ENCODE measurements at regions not wholly inside any gene's neighbourhood (a gene's known extent, or its start where the extent isn't known, plus 50 kb on each side); places are given as distances from the start of the nearest gene placed in this dataset.
"Not testable (repeated sequence)": the region's sequence is repeated elsewhere in the genome, so short reads cannot be mapped to it uniquely, and the experiment has no call there.

DNA sequence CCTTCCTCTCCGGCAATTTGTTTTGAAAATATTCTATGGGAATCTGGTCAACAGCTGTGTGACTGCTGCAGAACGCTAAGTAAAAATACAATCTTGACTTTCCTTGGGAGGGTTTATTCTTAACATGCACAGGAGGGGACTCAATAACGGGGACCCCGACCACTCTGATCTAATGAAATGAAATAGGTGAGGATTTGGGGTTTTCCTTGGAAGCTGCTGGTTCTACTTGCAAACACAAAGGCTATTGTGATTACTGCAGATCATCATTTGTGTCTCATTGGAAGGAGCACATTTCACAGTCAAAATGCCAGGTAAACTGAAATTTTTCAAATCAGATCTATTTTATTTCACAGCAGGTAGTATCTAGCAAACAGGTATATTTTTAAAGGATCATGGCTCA, 366.1 kb downstream of the SHANK2 start:
- DNase-seq: no peak

DNA sequence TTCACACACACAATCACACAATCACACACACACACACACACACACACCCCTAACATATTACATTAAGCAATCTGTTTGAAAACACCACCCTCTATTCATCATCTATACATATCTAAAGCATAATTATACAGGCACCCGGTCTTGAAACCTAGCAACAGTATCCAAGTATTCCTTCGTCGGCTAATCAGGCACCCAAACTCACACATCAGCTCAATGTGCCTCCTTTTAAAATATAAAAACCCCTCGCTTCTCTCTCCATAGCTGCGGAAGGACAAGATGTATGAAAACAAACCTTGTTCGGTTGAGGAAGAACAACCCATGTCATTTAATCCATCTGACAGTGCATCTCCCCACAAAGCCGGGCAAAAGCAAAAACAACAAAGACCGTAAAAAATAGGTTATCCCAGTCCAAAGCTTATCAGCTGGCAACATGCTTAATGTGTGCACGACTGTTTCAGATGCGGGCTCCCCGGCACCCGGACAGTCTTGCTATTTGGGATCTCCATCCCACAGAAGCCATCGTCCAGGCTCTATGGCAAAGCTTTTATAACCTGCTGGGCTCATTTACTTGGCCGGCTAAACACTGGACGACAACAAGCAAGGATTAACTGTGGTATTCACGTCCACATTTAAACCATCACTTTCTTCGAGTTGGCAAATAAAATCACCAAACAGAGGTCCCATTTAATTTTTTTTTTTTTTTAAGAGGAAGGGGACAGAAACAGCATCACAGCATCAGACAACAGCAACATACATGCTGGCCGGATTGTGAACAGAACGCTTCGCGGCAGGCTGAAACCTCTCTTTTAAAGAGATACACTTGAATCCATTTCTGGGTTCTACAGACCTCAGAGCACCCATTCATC, 365.5 kb downstream of the SHANK2 start:
- DNase-seq: no peak

DNA sequence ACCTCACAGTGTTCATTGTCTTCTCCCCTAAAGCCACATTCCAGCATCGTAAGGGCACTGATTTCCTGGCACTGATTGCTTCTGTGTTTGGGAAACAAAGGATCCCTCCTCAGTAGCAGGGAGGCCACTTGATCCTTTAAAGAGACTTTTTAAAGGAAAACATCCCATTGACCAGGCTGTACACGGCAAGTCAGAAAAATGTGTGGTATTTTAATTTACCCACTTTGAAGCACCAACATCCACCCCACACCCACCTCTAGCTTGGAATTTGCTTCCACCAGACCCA, 364.9 kb downstream of the SHANK2 start:
- no peak for DNase-seq

DNA sequence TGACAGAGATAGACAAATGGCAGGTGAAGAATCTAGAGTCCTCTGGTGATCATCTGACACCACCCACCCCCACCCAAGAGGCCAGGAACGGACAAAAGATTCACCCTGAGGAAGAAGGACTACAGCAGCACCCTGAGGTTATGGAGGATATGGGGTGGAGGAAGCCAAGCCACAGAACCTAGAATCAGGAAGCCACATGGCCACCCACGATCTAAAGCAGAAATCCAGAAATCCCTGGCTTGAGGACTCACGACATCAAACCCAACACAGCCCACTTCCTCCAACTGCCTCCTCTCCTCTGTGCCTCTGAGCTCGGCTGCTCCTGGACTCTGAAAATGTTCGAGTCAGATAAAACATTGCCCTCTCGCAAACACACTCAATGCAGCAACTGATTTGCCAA, 364.3 kb downstream of the SHANK2 start:
- no peak for DNase-seq

DNA sequence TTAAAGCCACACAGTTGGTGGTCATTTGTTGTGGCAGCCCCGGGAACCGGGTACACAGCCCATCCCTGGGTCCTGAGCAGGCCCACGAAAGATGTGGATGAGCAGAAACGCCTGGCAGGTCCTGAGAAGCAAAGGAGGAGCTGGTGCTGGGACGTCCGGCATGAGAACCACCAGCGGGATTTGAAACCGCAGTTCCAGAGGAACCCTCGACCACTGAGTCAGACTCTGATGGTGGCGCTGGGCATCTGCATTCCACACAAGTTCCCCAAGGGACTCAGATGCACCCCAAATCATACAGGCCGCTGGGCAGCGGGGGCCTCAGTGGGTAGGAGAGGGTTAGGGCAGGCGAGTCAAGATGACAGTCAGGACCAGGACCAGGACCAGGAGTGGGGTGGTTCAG, 363.0 kb downstream of the SHANK2 start:
- no peak for DNase-seq

DNA sequence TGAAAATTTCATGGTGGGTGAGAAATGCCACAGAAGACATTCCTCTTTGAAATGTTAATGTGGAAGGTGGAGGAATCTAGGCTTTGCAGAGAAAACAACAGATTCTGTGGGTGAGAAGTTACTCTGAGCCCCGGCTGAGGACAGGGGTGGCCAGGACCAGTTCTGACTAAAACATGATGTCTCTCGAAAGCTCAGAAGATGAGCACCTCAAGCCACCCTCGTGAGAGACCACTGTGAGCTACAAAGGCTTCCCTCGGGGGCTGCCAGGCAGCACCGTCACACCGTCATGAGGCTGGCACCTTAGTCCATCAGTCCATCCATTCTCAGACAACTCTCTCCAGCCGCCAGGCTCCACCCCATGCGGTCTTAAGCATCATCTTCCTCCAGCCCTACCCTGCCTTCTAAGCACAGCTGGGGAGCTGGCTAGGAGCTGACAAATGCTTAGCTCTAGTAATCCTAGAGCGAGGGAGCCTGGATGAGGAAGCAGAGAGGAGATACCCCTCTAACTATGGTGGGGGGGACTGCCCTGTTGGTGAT, 360.5 kb downstream of the SHANK2 start:
- no peak for DNase-seq

DNA sequence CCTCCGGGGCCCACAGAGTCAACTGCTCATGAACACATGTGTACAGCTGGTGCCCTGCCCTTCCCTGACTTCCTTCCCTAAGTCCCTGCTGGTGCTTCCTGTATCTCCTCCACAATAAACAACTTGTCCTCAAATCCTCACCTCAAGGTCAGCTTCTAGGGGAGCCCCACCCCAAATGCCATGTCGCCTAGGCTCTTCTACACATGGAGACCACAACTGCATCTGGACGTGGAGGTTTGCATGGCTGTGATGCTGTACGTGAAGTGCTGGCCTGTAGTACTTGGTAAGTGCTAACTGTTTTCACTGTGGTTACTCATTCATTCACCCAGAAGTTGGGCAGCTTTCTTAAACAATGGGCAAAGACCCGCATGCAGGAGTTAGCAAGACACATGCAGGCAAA, 359.5 kb downstream of the SHANK2 start:
- DNase-seq: no peak

DNA sequence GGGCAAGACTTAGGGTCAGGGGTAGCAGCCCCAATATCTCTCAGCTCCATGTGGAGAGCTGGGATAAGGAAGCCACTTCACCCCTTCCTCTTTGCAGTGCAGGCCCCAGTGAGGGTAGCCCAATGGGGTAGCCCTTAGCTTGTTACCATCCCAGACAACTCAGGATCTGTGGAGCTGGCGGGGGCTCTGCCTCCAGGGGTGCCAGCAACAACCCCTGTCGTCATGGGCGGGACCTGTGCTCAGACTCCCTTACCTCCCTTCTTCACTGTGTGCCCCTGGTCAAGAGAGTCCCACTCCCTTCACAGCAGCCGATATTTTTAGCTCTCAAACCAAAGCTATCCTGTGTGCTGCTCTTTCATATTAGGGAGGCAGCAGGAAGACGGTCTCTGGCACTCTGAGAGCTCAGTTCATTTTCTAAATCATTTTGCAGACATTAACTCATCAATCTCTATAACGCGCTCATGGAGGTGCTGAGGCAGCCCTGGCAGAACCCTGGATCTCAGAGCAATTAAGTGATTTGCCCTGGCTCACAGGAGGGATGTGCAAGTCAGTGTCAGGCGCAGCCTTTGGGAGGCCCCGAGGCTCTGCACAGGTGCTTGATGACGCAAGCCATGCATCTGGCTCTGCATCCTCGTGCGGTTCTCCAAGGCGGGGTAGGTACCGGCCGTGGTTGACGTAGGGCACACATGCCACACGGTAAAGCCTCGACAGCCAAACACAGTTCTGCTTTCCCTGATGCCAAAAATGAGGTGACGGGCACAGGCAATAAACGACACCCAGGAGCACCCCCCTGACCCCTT, 357.6 kb downstream of the SHANK2 start:
- DNase-seq: no peak

DNA sequence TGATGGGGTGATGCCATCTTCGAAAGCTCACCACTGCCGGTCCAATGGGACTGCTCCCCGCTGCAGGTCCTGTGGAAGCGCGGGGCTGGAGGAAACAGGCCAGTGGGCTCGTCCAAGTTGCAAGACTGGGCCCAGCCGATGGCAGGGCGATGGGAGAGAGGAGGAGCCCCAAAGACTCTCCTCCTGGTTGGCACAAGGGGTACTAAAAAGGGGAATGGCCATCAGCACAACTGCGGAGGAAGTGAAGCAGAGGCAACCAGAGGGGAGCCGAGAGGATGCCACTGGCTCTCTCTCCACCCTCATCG, 357.1 kb downstream of the SHANK2 start:
- DNase-seq: no peak

DNA sequence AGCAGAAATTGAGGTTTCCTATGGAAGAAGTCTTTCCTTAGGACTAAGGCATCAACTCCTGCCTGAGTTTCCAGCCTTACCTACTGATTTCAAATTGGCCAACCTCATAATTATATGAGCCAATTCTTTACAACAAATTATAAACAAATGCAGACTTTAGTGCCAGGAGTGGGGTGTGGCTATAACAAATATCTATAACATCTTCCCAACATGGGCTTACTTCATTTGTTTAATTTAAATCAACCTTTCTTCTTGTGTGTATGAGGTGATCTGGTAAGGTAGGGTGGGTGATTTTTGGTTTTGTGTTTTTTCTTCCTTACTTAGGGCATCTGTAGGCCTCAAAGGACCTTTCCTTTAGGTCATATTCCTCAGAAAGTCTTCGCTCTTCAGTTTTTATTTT, 354.9 kb downstream of the SHANK2 start:
- no peak for DNase-seq

DNA sequence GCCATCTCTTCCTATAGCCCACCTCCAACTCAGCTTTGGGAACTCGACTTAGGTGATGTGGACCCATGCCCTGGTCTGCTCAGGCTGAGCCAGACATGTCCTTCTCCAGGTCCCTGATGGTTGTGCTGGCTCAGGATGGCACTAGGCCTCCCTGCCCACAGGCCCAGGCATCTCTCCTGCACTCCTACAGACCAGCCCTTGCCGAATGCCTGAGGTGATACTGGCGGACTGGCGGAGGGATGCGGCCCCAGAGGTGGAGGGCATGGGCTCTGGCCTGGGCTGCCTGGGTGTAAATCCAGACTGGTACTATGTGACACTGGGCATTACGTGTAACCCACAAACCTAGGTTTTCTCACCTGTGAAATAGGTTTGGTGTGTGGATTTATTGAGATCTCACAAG, 352.8 kb downstream of the SHANK2 start:
- DNase-seq: no peak

DNA sequence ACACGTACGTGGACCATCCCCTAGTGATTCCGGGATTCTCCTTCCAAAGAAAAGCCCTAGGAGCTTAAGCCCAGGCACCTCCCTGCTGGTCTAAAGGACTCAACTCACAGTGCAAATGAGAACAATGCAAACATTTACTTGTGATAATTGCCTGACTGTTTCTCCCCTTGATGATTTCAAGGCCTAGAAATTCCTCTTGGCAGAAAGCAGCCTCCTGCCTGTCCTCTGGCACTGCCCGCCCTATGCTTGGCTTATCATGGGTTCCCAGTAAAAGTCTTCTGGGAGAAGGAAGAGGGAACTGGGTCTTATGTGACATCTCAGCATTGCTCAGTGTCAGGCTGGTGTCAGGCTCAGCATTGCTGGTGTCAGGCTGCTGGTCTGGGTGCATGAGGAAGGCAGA, 351.8 kb downstream of the SHANK2 start:
- no peak for DNase-seq

DNA sequence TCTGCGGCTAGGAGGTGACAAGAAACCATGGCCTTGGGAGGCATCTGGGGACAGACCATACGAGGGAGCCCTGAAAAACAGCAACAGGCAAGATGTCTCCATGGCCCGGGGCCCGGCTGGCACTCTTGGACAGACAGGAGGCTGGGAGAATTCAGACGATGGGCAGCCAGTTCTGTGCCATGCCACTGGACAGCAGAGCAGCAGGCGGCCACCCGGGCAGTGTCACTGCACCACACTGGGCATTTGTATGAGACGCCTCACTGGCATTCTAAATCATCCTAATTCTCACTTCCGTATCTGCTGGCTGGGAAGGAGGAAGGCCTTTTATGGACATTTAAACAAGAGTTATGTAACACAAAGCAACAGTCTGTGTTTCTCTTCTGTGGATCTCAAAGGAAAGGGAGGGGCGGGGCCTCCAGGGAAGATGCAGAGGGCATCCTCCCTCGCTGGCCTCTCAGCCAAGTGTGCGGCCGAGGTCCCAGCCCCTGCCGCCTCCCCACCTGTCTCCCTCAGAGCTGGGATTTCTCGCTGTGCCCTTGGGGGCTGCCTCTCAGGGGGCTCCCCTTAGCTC, 350.3 kb downstream of the SHANK2 start:
- no peak for DNase-seq

DNA sequence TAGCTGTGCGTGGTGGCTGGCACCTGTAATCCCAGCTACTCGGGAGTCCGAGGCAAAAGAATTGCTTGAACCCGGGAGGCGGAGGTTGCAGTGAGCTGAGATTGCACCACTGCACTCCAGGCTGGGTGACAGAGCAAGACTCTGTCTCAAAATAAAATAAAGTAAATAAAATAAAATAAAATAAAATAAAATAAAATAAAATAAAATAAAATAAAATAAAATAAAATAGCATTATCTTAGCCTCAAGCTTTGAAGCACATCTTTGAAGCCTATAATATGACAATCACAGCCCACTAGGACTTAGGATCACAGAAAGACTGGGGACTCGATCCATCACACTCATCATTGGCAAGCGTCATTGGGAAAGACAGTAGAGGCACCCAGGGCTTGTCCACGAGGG, 349.1 kb downstream of the SHANK2 start:
- DNase-seq: not testable (repeated sequence)

DNA sequence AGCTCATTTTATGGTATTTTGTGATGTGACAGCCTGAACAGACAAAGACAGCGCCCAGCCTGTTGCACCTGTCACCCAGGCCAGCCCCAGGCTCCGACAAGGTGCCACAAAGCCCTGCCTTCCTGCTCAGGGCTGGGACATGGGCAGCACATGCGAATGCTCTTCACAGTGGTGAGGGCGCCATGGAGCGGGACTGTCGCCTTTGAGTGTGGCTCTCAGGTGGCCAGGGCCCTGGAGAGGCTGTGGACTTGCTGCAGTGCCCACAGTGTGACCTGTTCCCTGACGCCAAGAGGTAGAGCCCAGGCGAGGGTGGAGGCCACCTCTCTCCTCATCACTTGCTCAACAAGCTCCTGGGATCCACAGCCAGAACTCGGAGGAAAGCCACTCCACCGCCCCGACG, 346.3 kb downstream of the SHANK2 start:
- no peak for DNase-seq

DNA sequence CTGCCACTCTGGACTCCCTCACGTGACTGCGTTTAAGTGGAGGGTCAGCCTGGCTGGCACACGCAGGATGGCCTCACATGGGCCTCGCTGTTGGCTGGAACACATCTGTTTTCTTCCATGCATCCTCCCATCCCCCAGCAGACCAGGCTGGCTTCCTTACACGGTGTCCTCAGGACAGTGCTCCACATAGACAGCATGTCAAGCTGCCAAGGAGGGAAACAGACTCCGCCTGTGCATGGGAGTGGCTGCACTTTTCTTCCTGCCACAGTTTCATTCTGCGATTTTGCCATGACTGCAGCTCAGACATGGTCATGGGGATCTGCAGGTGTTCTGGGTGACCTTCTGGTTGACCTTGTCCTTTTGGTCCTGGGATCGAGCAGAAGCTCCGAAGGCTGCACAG, 344.2 kb downstream of the SHANK2 start:
- no peak for DNase-seq

DNA sequence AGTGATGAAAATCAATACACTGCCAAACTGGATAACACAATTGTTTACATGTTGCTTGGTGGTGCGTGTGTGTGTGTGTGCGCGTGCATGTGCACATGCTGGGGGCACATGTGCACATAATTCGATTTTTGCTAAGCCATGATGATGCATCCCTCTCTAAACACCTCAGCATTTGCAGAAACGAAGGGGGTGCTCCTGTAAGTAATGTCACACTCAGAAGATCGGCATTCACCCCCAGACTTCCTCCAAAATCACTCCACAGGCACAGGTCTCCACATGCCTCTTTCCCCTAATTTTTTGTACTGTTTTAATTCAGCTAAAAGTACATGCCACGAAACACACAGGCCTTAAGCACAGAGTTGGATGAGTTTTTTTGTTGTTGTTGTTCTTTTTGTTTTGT, 341.5 kb downstream of the SHANK2 start:
- DNase-seq: no peak

DNA sequence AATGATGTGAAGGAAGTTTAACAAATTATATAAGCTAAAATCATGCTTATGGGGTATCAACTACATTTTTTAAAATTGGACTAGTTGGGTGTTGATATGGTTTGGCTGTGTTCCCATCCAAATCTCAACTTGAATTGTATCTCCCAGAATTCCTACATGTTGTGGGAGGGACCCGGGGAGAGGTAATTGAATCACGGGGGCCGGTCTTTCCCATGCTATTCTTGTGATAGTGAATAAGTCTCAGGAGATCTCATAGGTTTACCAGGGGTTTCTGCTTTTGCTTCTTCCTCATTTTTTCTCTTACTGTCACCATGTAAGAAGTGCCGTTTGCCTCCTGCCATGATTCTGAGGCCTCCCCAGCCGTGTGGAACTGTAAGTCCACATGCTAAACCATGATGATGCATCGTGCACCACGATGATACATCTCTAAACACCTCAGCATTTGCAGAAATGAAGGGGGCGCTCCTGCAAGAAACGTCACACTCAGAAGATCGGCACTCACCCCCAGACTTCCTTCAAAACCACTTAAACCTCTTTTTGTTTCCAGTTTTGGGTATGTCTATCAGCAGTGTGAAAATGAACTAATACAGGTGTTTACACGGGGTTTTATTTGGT, 340.0 kb downstream of the SHANK2 start:
- no peak for DNase-seq

DNA sequence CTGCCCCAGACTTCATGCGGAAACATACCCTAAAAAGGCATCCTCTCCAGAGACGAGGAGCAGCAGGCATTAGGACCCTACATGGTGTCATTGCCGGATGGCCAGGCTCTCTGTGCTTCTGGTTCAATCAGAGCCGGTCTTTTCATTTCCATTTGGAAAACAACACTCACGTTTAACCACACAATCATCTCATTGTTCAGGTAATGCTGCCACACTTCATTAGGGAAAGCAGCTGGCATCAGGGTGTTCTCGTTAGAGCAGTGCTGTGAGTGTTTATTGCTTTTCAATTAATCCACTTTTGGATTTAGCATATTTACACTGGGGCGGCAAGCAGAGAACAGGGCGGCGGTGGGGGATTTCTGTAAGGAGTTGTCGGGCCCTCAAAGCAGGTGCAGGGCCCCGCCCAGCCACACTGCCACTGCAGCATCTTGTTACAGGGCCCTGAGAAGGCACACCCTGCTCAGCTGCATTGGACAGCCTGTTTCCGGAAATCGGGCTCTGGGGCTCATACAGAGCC, 338.6 kb downstream of the SHANK2 start:
- DNase-seq: peak; percentile 77

DNA sequence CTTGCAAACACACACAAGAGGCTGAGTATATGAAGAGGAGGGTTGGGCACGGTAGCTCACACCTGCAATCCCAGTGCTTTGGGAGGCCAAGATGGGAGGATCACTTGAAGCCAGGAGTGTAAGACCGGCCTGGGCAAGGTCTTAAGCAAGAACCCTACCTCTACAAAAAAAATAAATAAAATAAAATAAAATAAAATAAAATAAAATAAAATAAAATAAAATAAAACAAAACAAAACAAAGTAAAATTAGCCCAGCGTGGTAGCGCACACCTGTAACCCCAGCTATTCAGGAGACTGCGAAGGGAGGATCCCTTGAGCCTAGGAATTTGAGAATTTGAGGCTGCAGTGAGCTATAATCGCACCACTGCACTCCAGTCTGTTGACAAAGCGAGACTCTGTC, 337.9 kb downstream of the SHANK2 start:
- DNase-seq: no peak

DNA sequence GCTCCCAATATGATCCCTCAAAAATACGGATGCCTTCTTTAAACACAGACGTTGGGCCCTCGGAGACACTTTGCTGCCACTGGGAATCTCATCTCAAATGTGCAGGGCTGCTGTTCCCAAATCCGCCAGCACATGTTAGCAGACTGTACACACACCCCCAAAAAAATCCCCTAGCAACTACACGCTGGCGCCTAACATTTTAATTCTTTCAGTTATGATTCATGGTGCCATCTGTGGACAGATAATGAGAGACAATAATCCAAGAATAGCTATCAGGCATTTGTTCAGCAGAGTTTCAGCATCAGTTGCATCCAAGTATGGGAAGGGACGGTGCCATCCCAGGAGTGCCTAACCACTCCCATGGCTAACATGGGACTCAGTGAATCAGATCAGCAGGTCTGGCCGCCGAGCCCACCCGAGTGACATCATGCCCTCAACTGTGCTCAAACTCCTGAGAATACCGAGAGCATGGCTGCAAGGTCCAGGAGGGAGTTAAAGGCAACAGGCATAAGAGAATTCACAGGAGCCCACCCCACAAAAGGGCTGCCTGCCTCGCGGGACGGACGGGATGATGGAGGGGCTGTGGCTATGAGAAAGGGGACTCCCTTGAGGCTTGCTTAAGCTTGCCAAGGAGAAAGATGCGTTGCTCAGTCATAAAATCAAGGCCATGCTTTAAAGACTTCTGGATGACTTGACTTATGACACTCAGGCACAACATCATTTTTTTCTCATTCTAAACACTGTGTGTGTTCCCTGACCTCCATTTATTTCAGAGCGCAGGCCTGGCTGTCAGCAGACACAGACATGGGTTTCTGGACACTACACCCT, 337.0 kb downstream of the SHANK2 start:
- no peak for DNase-seq

DNA sequence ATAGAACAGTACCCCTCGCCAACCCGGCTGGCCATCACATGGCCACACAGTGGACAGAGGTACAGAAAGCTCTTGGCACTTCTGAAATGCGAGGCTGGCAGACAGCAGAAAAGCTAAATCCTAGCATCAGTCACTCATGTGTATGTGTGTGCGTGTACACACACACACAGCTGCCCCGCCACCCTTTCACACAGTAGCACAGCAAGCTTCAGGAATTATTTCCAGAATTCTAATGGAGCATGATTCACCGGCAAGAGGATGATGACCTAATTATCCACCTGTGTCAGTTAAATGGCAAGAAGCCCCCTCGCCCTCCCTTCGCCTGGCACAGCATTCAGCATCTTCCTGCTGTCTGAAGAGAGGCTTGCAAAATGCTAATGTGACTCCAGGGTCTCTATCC, 336.0 kb downstream of the SHANK2 start:
- DNase-seq: no peak

DNA sequence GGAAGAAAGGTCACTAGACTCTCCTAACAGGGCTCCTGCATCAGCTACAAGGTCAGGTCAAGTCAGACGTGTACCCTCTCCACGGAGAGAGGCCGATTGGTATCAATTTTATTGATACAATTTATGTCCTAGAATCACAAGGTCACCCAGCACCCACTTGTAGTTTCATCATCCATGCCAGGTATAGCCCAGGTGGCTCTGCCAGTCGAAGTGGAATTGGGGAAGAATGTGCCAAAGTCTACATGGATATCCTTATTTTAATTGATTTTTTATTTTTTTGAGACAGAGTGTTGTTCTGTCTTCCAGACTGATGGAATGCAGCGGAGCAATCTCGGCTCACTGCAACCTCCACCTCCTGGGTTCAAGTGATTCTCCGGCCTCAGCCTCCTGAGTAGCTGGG, 334.1 kb downstream of the SHANK2 start:
- no peak for DNase-seq
